ENCODE measurements at regions not wholly inside any gene's neighbourhood (a gene's known extent, or its start where the extent isn't known, plus 50 kb on each side); places are given as distances from the start of the nearest gene placed in this dataset.

GRCh38 chr20:47878601-47879027 is 93.3 kb upstream of the SULF2 start:
- TF ChIP-seq CTCF (IDR thresholded peaks at IDR 0.05) (no peak), POLR2A (IDR thresholded peaks at IDR 0.05) (no peak)

All from body of pancreas (tissue), 4 donors.